Astrocyte (in vitro differentiated cells and primary cell): ENCODE measurements at regions not wholly inside any gene's neighbourhood (a gene's known extent, or its start where the extent isn't known, plus 50 kb on each side); places are given as distances from the start of the nearest gene placed in this dataset.
A peak's percentile ranks its signal among the peaks of the same experiment; 100 is the strongest.

Experiments used
- DNase-seq: peaks from one replicate; pipeline ENCODE4 v3.0.0-alpha.2; 2010; ENCODE audit warnings: low read depth
- FAIRE-seq: peaks from 2 replicates; lab custom pipeline; 2011; peaks lifted over from hg19 to GRCh38; lab: Jason Lieb, UNC
- H2AFZ ChIP-seq: 2 replicates; pipeline ENCODE4 v1.6.0; 2012; ENCODE audit warnings: low read depth, low read length, inconsistent platforms
- H3K27ac ChIP-seq: 2 replicates; pipeline ENCODE4 v1.5.1; 2011; ENCODE audit warnings: low read depth, low read length, inconsistent platforms
- H3K27me3 ChIP-seq: 2 replicates; pipeline ENCODE4 v1.6.0; 2011; ENCODE audit warnings: low read length, inconsistent platforms; ENCODE audit not compliant: insufficient read depth
- H3K36me3 ChIP-seq: 2 replicates; pipeline ENCODE4 v1.5.1; 2011; ENCODE audit warnings: low read length, inconsistent platforms; ENCODE audit not compliant: insufficient read depth
- H3K4me1 ChIP-seq: 2 replicates; pipeline ENCODE4 v1.5.1; 2011; ENCODE audit warnings: low read length, inconsistent platforms; ENCODE audit not compliant: insufficient read depth
- H3K4me2 ChIP-seq: 2 replicates; pipeline ENCODE4 v1.6.0; 2012; ENCODE audit warnings: low read length, inconsistent platforms
- H3K4me3 ChIP-seq: 2 replicates; pipeline ENCODE4 v1.5.1; 2011; ENCODE audit warnings: low read depth, mild to moderate bottlenecking, low read length, inconsistent platforms; ENCODE audit not compliant: insufficient read depth
- H3K79me2 ChIP-seq: 2 replicates; pipeline ENCODE4 v1.6.0; 2012; ENCODE audit warnings: mild to moderate bottlenecking, low read length, inconsistent platforms; ENCODE audit not compliant: insufficient read depth
- H3K9ac ChIP-seq: 2 replicates; pipeline ENCODE4 v1.6.0; 2012; ENCODE audit warnings: mild to moderate bottlenecking, low read length, inconsistent platforms
- H3K9me3 ChIP-seq: 2 replicates; pipeline ENCODE4 v1.5.1; 2012; ENCODE audit warnings: low read depth, mild to moderate bottlenecking, low read length, inconsistent platforms; ENCODE audit not compliant: insufficient read depth
- H4K20me1 ChIP-seq: 2 replicates; pipeline ENCODE4 v1.6.0; 2012; ENCODE audit warnings: low read length, inconsistent platforms; ENCODE audit not compliant: insufficient read depth
- H3K27ac Mint-ChIP-seq: one replicate; pipeline ENCODE4 v1.8.0; 2021; ENCODE audit warnings: mild to moderate bottlenecking, mixed read lengths; ENCODE audit not compliant: unreplicated experiment
- H3K27me3 Mint-ChIP-seq: one replicate; pipeline ENCODE4 v1.8.0; 2021; ENCODE audit warnings: low read depth, mixed read lengths; ENCODE audit not compliant: unreplicated experiment
- H3K36me3 Mint-ChIP-seq: one replicate; pipeline ENCODE4 v1.8.0; 2021; ENCODE audit warnings: low read depth, mixed read lengths; ENCODE audit not compliant: unreplicated experiment
- H3K4me1 Mint-ChIP-seq: one replicate; pipeline ENCODE4 v1.8.0; 2021; ENCODE audit warnings: low read depth, mixed read lengths; ENCODE audit not compliant: unreplicated experiment
- H3K4me3 Mint-ChIP-seq: one replicate; pipeline ENCODE4 v1.8.0; 2021; ENCODE audit warnings: mild to moderate bottlenecking, moderate library complexity, mixed read lengths; ENCODE audit not compliant: unreplicated experiment
- H3K9me3 Mint-ChIP-seq: one replicate; pipeline ENCODE4 v1.8.0; 2021; ENCODE audit warnings: mild to moderate bottlenecking, mixed read lengths; ENCODE audit not compliant: unreplicated experiment
- EZH2 ChIP-seq: IDR thresholded peaks from 2 replicates; pipeline ENCODE4 v1.6.1; 2012; ENCODE audit warnings: mild to moderate bottlenecking, low read length, inconsistent platforms; ENCODE audit not compliant: insufficient read depth
- TF ChIP-seq, protein P1 (sequence below): IDR thresholded peaks from 2 replicates; pipeline ENCODE4 v1.5.1; 2011; ENCODE audit warnings: low read depth, mild to moderate bottlenecking, inconsistent platforms, low read length, moderate library complexity; ENCODE audit not compliant: insufficient read depth

DNA sequence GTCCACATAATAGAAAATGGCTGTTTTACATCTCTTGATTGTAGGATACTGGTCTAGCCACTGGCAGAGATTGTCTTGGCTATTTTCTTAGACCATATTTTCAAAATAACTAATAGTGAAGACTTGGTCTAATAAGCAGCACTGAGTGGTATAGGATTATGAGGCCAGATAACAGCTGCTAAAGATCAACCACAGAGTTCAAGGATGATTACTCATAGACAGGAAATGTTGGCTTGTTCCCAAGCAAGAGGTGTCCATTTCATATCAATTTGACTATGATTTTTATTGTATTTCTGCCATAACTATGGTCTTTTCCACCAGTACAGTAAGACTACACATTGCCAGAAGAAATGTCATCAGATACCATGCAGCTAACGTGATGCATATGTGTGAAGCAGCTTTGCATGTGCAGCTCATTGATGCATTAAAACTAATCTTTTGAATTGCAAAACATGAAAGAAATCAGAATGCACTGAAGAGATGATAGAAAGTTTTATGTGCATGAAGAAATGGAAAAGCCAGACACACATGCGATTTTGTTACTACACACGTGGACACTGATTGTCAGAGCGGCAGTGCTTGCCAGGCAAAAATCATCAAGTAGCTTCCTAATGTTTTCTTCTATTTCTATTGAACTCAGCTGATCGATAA, 693.3 kb downstream of the CDH11 start:
- Histone ChIP-seq H3K9me3 (no peaks in the 10 kb centered on the region), H3K4me2 (peak overlapping the region; percentile 24), H3K27ac (no peak overlapping the region), H3K36me3 (no peaks in the 10 kb centered on the region), H3K9ac (no peak overlapping the region), H3K4me1 (peaks cover 12% of the 10 kb centered on the region), H3K27me3 (no peaks in the 10 kb centered on the region), H3K79me2 (no peaks in the 10 kb centered on the region), H4K20me1 (no peaks in the 10 kb centered on the region), H3K4me3 (no peak overlapping the region), H2AFZ (no peak overlapping the region)
- FAIRE-seq (peak; percentile 92), DNase-seq (peak; percentile 81)
- Mint-ChIP-seq H3K4me3 (peak overlapping the region; percentile 30), H3K4me1 (peaks cover 11% of the 10 kb centered on the region), H3K9me3 (peaks cover 17% of the 10 kb centered on the region), H3K36me3 (no peaks in the 10 kb centered on the region), H3K27me3 (no peaks in the 10 kb centered on the region), H3K27ac (peak overlapping the region; percentile 82)
- TF ChIP-seq, protein P1, sequence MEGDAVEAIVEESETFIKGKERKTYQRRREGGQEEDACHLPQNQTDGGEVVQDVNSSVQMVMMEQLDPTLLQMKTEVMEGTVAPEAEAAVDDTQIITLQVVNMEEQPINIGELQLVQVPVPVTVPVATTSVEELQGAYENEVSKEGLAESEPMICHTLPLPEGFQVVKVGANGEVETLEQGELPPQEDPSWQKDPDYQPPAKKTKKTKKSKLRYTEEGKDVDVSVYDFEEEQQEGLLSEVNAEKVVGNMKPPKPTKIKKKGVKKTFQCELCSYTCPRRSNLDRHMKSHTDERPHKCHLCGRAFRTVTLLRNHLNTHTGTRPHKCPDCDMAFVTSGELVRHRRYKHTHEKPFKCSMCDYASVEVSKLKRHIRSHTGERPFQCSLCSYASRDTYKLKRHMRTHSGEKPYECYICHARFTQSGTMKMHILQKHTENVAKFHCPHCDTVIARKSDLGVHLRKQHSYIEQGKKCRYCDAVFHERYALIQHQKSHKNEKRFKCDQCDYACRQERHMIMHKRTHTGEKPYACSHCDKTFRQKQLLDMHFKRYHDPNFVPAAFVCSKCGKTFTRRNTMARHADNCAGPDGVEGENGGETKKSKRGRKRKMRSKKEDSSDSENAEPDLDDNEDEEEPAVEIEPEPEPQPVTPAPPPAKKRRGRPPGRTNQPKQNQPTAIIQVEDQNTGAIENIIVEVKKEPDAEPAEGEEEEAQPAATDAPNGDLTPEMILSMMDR, result no peak
- TF ChIP-seq EZH2, result no peak

- Histone ChIP-seq H3K4me3 (no peak overlapping the region), H3K4me1 (peaks cover 12% of the 10 kb centered on the region), H4K20me1 (no peaks in the 10 kb centered on the region), H3K9ac (no peak overlapping the region), H3K79me2 (no peaks in the 10 kb centered on the region), H2AFZ (no peak overlapping the region), H3K27me3 (no peaks in the 10 kb centered on the region), H3K27ac (no peak overlapping the region), H3K9me3 (no peaks in the 10 kb centered on the region), H3K36me3 (no peaks in the 10 kb centered on the region), H3K4me2 (no peak overlapping the region)
- DNase-seq (no peak), FAIRE-seq (no peak)
- H3K27me3 Mint-ChIP-seq, result no peaks in the 10 kb centered on the region
- peaks cover 11% of the 10 kb centered on the region for H3K4me1 Mint-ChIP-seq
- H3K36me3 Mint-ChIP-seq, result no peaks in the 10 kb centered on the region
- TF ChIP-seq, protein P1, result no peak
- TF ChIP-seq EZH2, result no peak
- H3K4me3 Mint-ChIP-seq, result no peak overlapping the region
- H3K9me3 Mint-ChIP-seq, result peaks cover 6% of the 10 kb centered on the region
- peak overlapping the region; percentile 23 for H3K27ac Mint-ChIP-seq
Observed at GRCh38 chr16:64426131-64426666, 695.7 kb downstream of the CDH11 start.

DNA sequence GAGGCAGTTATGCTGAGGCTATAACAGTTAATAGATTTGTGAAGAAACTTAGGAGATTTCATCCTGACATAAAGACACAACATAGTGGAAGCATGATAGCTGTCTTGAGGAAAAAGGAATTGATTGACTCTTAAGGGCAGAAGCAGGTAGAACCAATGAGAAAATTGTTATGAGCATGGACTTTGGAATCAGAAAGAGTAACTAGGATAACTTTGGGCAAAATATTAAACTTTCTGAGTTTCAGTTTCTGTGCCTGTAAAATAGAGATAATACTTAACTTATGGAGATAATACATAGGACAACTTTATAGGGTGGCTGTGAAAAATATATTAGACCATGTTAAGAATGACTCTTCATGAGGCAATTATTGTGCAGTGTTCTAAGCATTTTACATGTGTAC, 696.5 kb downstream of the CDH11 start:
- Histone ChIP-seq H4K20me1 (no peaks in the 10 kb centered on the region), H3K9me3 (no peaks in the 10 kb centered on the region), H3K4me3 (no peak overlapping the region), H3K9ac (no peak overlapping the region), H3K27ac (no peak overlapping the region), H3K36me3 (no peaks in the 10 kb centered on the region), H3K4me1 (peaks cover 12% of the 10 kb centered on the region), H2AFZ (no peak overlapping the region), H3K79me2 (no peaks in the 10 kb centered on the region), H3K27me3 (no peaks in the 10 kb centered on the region), H3K4me2 (no peak overlapping the region)
- Mint-ChIP-seq H3K9me3 (peaks cover 6% of the 10 kb centered on the region), H3K27me3 (no peaks in the 10 kb centered on the region), H3K27ac (no peak overlapping the region), H3K4me1 (peaks cover 11% of the 10 kb centered on the region), H3K4me3 (no peak overlapping the region), H3K36me3 (no peaks in the 10 kb centered on the region)
- TF ChIP-seq EZH2, result no peak
- TF ChIP-seq, protein P1, result no peak
- DNase-seq (no peak), FAIRE-seq (no peak)
